T-helper 2 cell (primary cell): ENCODE measurements at regions not wholly inside any gene's neighbourhood (a gene's known extent, or its start where the extent isn't known, plus 50 kb on each side); places are given as distances from the start of the nearest gene placed in this dataset.
"Not testable (repeated sequence)": the region's sequence is repeated elsewhere in the genome, so short reads cannot be mapped to it uniquely, and the experiment has no call there.

Source experiments
- DNase-seq, 5 experiments: peaks; one replicate each; pipeline versions ENCODE4 v3.0.0 to v3.0.0-alpha.2; 2012 to 2022

GRCh38 chr2:45104429-45104828 is 95.2 kb upstream of the SIX2 start:
- no peak for DNase-seq

GRCh38 chr2:45103351-45104345 is 94.4 kb upstream of the SIX2 start:
- no peak for DNase-seq

GRCh38 chr2:45102579-45103117 is 93.4 kb upstream of the SIX2 start:
- no peak for DNase-seq

GRCh38 chr2:45102141-45102540 is 92.9 kb upstream of the SIX2 start:
- DNase-seq: no peak

- no peak for DNase-seq
Observed at GRCh38 chr2:45096996-45097395, 87.7 kb upstream of the SIX2 start.

- DNase-seq: not testable (repeated sequence)
Observed at GRCh38 chr2:45096038-45096437, 86.8 kb upstream of the SIX2 start.

- DNase-seq: no peak
Observed at GRCh38 chr2:45093663-45094062, 84.4 kb upstream of the SIX2 start.

GRCh38 chr2:45093181-45093580 is 83.9 kb upstream of the SIX2 start:
- no peak for DNase-seq

GRCh38 chr2:45089554-45090261 is 80.5 kb upstream of the SIX2 start:
- DNase-seq: no peak

GRCh38 chr2:45085487-45085886 is 76.2 kb upstream of the SIX2 start:
- DNase-seq: no peak

- DNase-seq: no peak
Observed at GRCh38 chr2:45084361-45085020, 75.2 kb upstream of the SIX2 start.

- no peak for DNase-seq
Observed at GRCh38 chr2:45083175-45083574, 73.9 kb upstream of the SIX2 start.

GRCh38 chr2:45074713-45075112 is 65.5 kb upstream of the SIX2 start:
- DNase-seq: no peak

GRCh38 chr2:45072862-45073237 is 63.6 kb upstream of the SIX2 start:
- no peak for DNase-seq

- no peak for DNase-seq
Observed at GRCh38 chr2:45072064-45072861, 63.0 kb upstream of the SIX2 start.

- DNase-seq: no peak
Observed at GRCh38 chr2:45070113-45070652, 60.9 kb upstream of the SIX2 start.

- DNase-seq: no peak
Observed at GRCh38 chr2:45069684-45070083, 60.4 kb upstream of the SIX2 start.

- DNase-seq: no peak
Observed at GRCh38 chr2:45068571-45069140, 59.4 kb upstream of the SIX2 start.

GRCh38 chr2:45067859-45068570 is 58.8 kb upstream of the SIX2 start:
- no peak for DNase-seq
